ENCODE measurements at regions not wholly inside any gene's neighbourhood (a gene's known extent, or its start where the extent isn't known, plus 50 kb on each side); places are given as distances from the start of the nearest gene placed in this dataset.

GRCh38 chr4:166658585-166658984 is 575.7 kb downstream of the SPOCK3 start:
- no peak for DNase-seq

- DNase-seq = no peak
Observed at GRCh38 chr4:166662266-166662843, 571.9 kb downstream of the SPOCK3 start.

GRCh38 chr4:166670341-166670740 is 564.0 kb downstream of the SPOCK3 start:
- DNase-seq = no peak

GRCh38 chr4:166673911-166674310 is 560.4 kb downstream of the SPOCK3 start:
- DNase-seq = no peak

GRCh38 chr4:166675411-166675810 is 558.9 kb downstream of the SPOCK3 start:
- no peak for DNase-seq

- no peak for DNase-seq
Observed at GRCh38 chr4:166680796-166681195, 553.5 kb downstream of the SPOCK3 start.

GRCh38 chr4:166682200-166682599 is 552.1 kb downstream of the SPOCK3 start:
- no peak for DNase-seq
